Activated T-cell treated with anti-CD3 and anti-CD28 coated beads, Interleukin-2, amount 50 U/mL, for 4 hours (primary cell): ENCODE measurements at regions not wholly inside any gene's neighbourhood (a gene's known extent, or its start where the extent isn't known, plus 50 kb on each side); places are given as distances from the start of the nearest gene placed in this dataset.
"Not testable (repeated sequence)": the region's sequence is repeated elsewhere in the genome, so short reads cannot be mapped to it uniquely, and the experiment has no call there.

Experiments
- ATAC-seq, 2 donors: fragments of 200-7000 bp; cut with Tn5 transposase; one replicate each; pipeline ENCODE4 v1.10.0; 2021
- DNase-seq: peaks from one replicate; pipeline ENCODE4 v3.0.0-alpha.2; 2020
- H3K27me3 Mint-ChIP-seq: one replicate; pipeline ENCODE4 v1.8.0; 2021; ENCODE audit warnings: low read depth, mixed read lengths
- H3K36me3 Mint-ChIP-seq: one replicate; pipeline ENCODE4 v1.8.0; 2022; ENCODE audit warnings: mixed read lengths; ENCODE audit not compliant: insufficient read depth
- H3K4me1 Mint-ChIP-seq: one replicate; pipeline ENCODE4 v1.8.0; 2021; ENCODE audit warnings: low read depth, mixed read lengths
- H3K4me3 Mint-ChIP-seq: one replicate; pipeline ENCODE4 v1.8.0; 2021; ENCODE audit warnings: mild to moderate bottlenecking, moderate library complexity, mixed read lengths
- H3K9me3 Mint-ChIP-seq: one replicate; pipeline ENCODE4 v1.8.0; 2021; ENCODE audit warnings: mixed read lengths

- not testable (repeated sequence) for H3K36me3 Mint-ChIP-seq, H3K4me3 Mint-ChIP-seq, H3K9me3 Mint-ChIP-seq, ATAC-seq, H3K4me1 Mint-ChIP-seq, H3K27me3 Mint-ChIP-seq, DNase-seq
Measured at GRCh38 chr14:105675905-105676670, 149.7 kb downstream of the TMEM121 start.

GRCh38 chr14:105678057-105678456 lies 151.7 kb downstream of the TMEM121 start:
- not testable (repeated sequence) for DNase-seq, H3K36me3 Mint-ChIP-seq

GRCh38 chr14:105678996-105679958 lies 152.9 kb downstream of the TMEM121 start:
- not testable (repeated sequence) for H3K4me1 Mint-ChIP-seq, ATAC-seq, H3K36me3 Mint-ChIP-seq, H3K9me3 Mint-ChIP-seq, H3K4me3 Mint-ChIP-seq, H3K27me3 Mint-ChIP-seq, DNase-seq

More at GRCh38 chr14:105678057-105678456, 151.7 kb downstream of the TMEM121 start:
- not testable (repeated sequence) for H3K4me3 Mint-ChIP-seq, ATAC-seq, H3K4me1 Mint-ChIP-seq, H3K27me3 Mint-ChIP-seq, H3K9me3 Mint-ChIP-seq

- H3K27me3 Mint-ChIP-seq, H3K9me3 Mint-ChIP-seq, H3K4me3 Mint-ChIP-seq, H3K36me3 Mint-ChIP-seq, H3K4me1 Mint-ChIP-seq: not testable (repeated sequence)
- ATAC-seq (peak; percentile 76 to 79), DNase-seq (peak; percentile 20)
Measured at GRCh38 chr14:105679959-105680735, 153.8 kb downstream of the TMEM121 start.

- peak; percentile 7 to 15 for ATAC-seq
- not testable (repeated sequence) for H3K4me3 Mint-ChIP-seq, H3K36me3 Mint-ChIP-seq, H3K4me1 Mint-ChIP-seq, H3K9me3 Mint-ChIP-seq, DNase-seq, H3K27me3 Mint-ChIP-seq
Measured at GRCh38 chr14:105680736-105681098, 154.3 kb downstream of the TMEM121 start.

- not testable (repeated sequence) for H3K27me3 Mint-ChIP-seq, H3K4me3 Mint-ChIP-seq, ATAC-seq, DNase-seq, H3K4me1 Mint-ChIP-seq, H3K36me3 Mint-ChIP-seq, H3K9me3 Mint-ChIP-seq
Measured at GRCh38 chr14:105681606-105682185, 155.3 kb downstream of the TMEM121 start.

GRCh38 chr14:105682442-105682841 lies 156.1 kb downstream of the TMEM121 start:
- H3K27me3 Mint-ChIP-seq, ATAC-seq, H3K4me3 Mint-ChIP-seq, H3K36me3 Mint-ChIP-seq, H3K9me3 Mint-ChIP-seq, H3K4me1 Mint-ChIP-seq, DNase-seq: not testable (repeated sequence)

- no peaks in the 10 kb centered on the region for H3K36me3 Mint-ChIP-seq
- H3K4me1 Mint-ChIP-seq: peaks cover 6% of the 10 kb centered on the region
- H3K9me3 Mint-ChIP-seq: no peaks in the 10 kb centered on the region
- no peaks in the 10 kb centered on the region for H3K27me3 Mint-ChIP-seq
- no peak for ATAC-seq
- H3K4me3 Mint-ChIP-seq: no peak overlapping the region
- DNase-seq: no peak
Measured at GRCh38 chr14:105682956-105683570, 156.7 kb downstream of the TMEM121 start.

GRCh38 chr14:105684056-105684455 lies 157.7 kb downstream of the TMEM121 start:
- H3K27me3 Mint-ChIP-seq, H3K4me1 Mint-ChIP-seq, H3K36me3 Mint-ChIP-seq, DNase-seq, H3K4me3 Mint-ChIP-seq, H3K9me3 Mint-ChIP-seq, ATAC-seq: not testable (repeated sequence)

GRCh38 chr14:105684597-105684996 lies 158.2 kb downstream of the TMEM121 start:
- not testable (repeated sequence) for ATAC-seq, H3K4me3 Mint-ChIP-seq, H3K27me3 Mint-ChIP-seq, H3K9me3 Mint-ChIP-seq, DNase-seq, H3K36me3 Mint-ChIP-seq, H3K4me1 Mint-ChIP-seq

GRCh38 chr14:105685003-105685402 lies 158.6 kb downstream of the TMEM121 start:
- Mint-ChIP-seq H3K4me3 (no peak overlapping the region), H3K36me3 (no peaks in the 10 kb centered on the region), H3K9me3 (no peaks in the 10 kb centered on the region), H3K27me3 (no peaks in the 10 kb centered on the region), H3K4me1 (peaks cover 6% of the 10 kb centered on the region)
- DNase-seq (no peak), ATAC-seq (no peak)

GRCh38 chr14:105685605-105686004 lies 159.2 kb downstream of the TMEM121 start:
- ATAC-seq, DNase-seq, H3K4me1 Mint-ChIP-seq, H3K4me3 Mint-ChIP-seq, H3K27me3 Mint-ChIP-seq, H3K9me3 Mint-ChIP-seq, H3K36me3 Mint-ChIP-seq: not testable (repeated sequence)

GRCh38 chr14:105686050-105686449 lies 159.7 kb downstream of the TMEM121 start:
- not testable (repeated sequence) for H3K4me1 Mint-ChIP-seq, H3K4me3 Mint-ChIP-seq, H3K36me3 Mint-ChIP-seq, H3K9me3 Mint-ChIP-seq, H3K27me3 Mint-ChIP-seq, DNase-seq, ATAC-seq
